ENCODE measurements at regions not wholly inside any gene's neighbourhood (a gene's known extent, or its start where the extent isn't known, plus 50 kb on each side); places are given as distances from the start of the nearest gene placed in this dataset.
"Not testable (repeated sequence)": the region's sequence is repeated elsewhere in the genome, so short reads cannot be mapped to it uniquely, and the experiment has no call there.

- no peak for DNase-seq
Observed at GRCh38 chr13:88739195-88739594, 1068.0 kb downstream of the SLITRK5 start.

GRCh38 chr13:88744289-88744688, 1073.1 kb downstream of the SLITRK5 start:
- DNase-seq: no peak

- no peak for DNase-seq
Observed at GRCh38 chr13:88745011-88745410, 1073.8 kb downstream of the SLITRK5 start.

- DNase-seq: no peak
Observed at GRCh38 chr13:88752041-88752440, 1080.9 kb downstream of the SLITRK5 start.

GRCh38 chr13:88754141-88754540, 1083.0 kb downstream of the SLITRK5 start:
- DNase-seq: no peak

GRCh38 chr13:88761145-88761544, 1090.0 kb downstream of the SLITRK5 start:
- DNase-seq: no peak

- no peak for DNase-seq
Observed at GRCh38 chr13:88764103-88764502, 1092.9 kb downstream of the SLITRK5 start.

GRCh38 chr13:88800505-88800904, 1129.3 kb downstream of the SLITRK5 start:
- DNase-seq: no peak

- DNase-seq: no peak
Observed at GRCh38 chr13:88801361-88801760, 1130.2 kb downstream of the SLITRK5 start.

GRCh38 chr13:88802886-88803285, 1131.7 kb downstream of the SLITRK5 start:
- DNase-seq: no peak

- DNase-seq: no peak
Observed at GRCh38 chr13:88806438-88806837, 1135.3 kb downstream of the SLITRK5 start.

GRCh38 chr13:88817560-88817959, 1146.4 kb downstream of the SLITRK5 start:
- no peak for DNase-seq

GRCh38 chr13:88823114-88823513, 1151.9 kb downstream of the SLITRK5 start:
- DNase-seq: no peak

- no peak for DNase-seq
Observed at GRCh38 chr13:88824218-88824617, 1153.0 kb downstream of the SLITRK5 start.

GRCh38 chr13:88840085-88840484, 1168.9 kb downstream of the SLITRK5 start:
- no peak for DNase-seq

GRCh38 chr13:88852293-88852692, 1181.1 kb downstream of the SLITRK5 start:
- not testable (repeated sequence) for DNase-seq

- DNase-seq: no peak
Observed at GRCh38 chr13:88857256-88857655, 1186.1 kb downstream of the SLITRK5 start.

GRCh38 chr13:88862095-88862620, 1191.0 kb downstream of the SLITRK5 start:
- peak; percentile 22 for DNase-seq

- DNase-seq: no peak
Observed at GRCh38 chr13:88863116-88863515, 1191.9 kb downstream of the SLITRK5 start.

- no peak for DNase-seq
Observed at GRCh38 chr13:88866195-88866594, 1195.0 kb downstream of the SLITRK5 start.

GRCh38 chr13:88883741-88884140, 1212.6 kb downstream of the SLITRK5 start:
- no peak for DNase-seq

- DNase-seq: no peak
Observed at GRCh38 chr13:88887045-88887662, 1216.0 kb downstream of the SLITRK5 start.

- no peak for DNase-seq
Observed at GRCh38 chr13:88895261-88895941, 1224.2 kb downstream of the SLITRK5 start.

GRCh38 chr13:88896466-88896865, 1225.3 kb downstream of the SLITRK5 start:
- DNase-seq: no peak

All from DMS79 treated with DMSO at 0.1 percent for 48 hours (cell line).